Neural progenitor cell (in vitro differentiated cells): ENCODE measurements at regions not wholly inside any gene's neighbourhood (a gene's known extent, or its start where the extent isn't known, plus 50 kb on each side); places are given as distances from the start of the nearest gene placed in this dataset.

Experiments
- CTCF ChIP-seq: fragments of 200-600 bp; sonication (generic); IDR thresholded peaks from 2 replicates; pipeline ENCODE4 v1.5.1; 2017; ENCODE audit warnings: antibody characterized with exemption, mild to moderate bottlenecking
- EZH2 ChIP-seq: fragments of 200-600 bp; sonication (generic); IDR thresholded peaks from 2 replicates; pipeline ENCODE4 v1.6.1; 2017; ENCODE audit warnings: antibody characterized with exemption, mild to moderate bottlenecking, moderate library complexity

GRCh38 chr15:85302271-85302670, 78.1 kb upstream of the AKAP13 start:
- TF ChIP-seq CTCF (no peak), EZH2 (no peak)
